Fibroblast of lung (primary cell): ENCODE measurements at regions not wholly inside any gene's neighbourhood (a gene's known extent, or its start where the extent isn't known, plus 50 kb on each side); places are given as distances from the start of the nearest gene placed in this dataset.
"Not testable (repeated sequence)": the region's sequence is repeated elsewhere in the genome, so short reads cannot be mapped to it uniquely, and the experiment has no call there.

Source experiments
- DNase-seq, 2 donors: peaks; one replicate each; pipeline versions ENCODE4 v3.0.0 to v3.0.0-alpha.2; 2010; ENCODE audit warnings: low read depth in 2 of 2
- H2AFZ ChIP-seq: 2 replicates; pipeline ENCODE4 v1.5.1; 2012; ENCODE audit warnings: low read length, control low read depth, inconsistent platforms
- H3K27ac ChIP-seq: 2 replicates; pipeline ENCODE4 v1.5.1; 2011; ENCODE audit warnings: low read length, control low read depth; ENCODE audit not compliant: insufficient read depth
- H3K27me3 ChIP-seq: 2 replicates; pipeline ENCODE4 v1.5.1; 2011; ENCODE audit warnings: mild to moderate bottlenecking, low read length; ENCODE audit not compliant: control insufficient read depth, insufficient read depth
- H3K36me3 ChIP-seq: 2 replicates; pipeline ENCODE4 v1.5.1; 2011; ENCODE audit warnings: low read length; ENCODE audit not compliant: control insufficient read depth, insufficient read depth
- H3K4me1 ChIP-seq: 2 replicates; pipeline ENCODE4 v1.5.1; 2011; ENCODE audit warnings: low read length; ENCODE audit not compliant: control insufficient read depth, insufficient read depth; ENCODE audit errors: extremely low read depth
- H3K4me2 ChIP-seq: 2 replicates; pipeline ENCODE4 v1.5.1; 2011; ENCODE audit warnings: low read length, control low read depth; ENCODE audit not compliant: insufficient read depth; ENCODE audit errors: extremely low read depth
- H3K4me3 ChIP-seq, 4 experiments: fragments of 200-600 bp in 1 of 4; sonication (generic) in 1 of 4; replicated peaks in 1 of 4; 2 replicates each; pipeline ENCODE4 v1.5.1; 2011 to 2016; ENCODE audit warnings: low read length in 4 of 4, low read depth in 3 of 4, mild to moderate bottlenecking in 3 of 4, control low read depth in 2 of 4, inconsistent platforms in 1 of 4, mixed read lengths in 1 of 4; ENCODE audit not compliant: insufficient read depth in 1 of 4; ENCODE audit errors: control extremely low read depth in 1 of 4
- H3K79me2 ChIP-seq: 2 replicates; pipeline ENCODE4 v1.5.1; 2012; ENCODE audit warnings: mild to moderate bottlenecking, low read length, inconsistent platforms; ENCODE audit not compliant: control insufficient read depth, insufficient read depth
- H3K9ac ChIP-seq: 2 replicates; pipeline ENCODE4 v1.5.1; 2011; ENCODE audit warnings: mild to moderate bottlenecking, low read length, control low read depth; ENCODE audit not compliant: insufficient read depth
- H3K9me3 ChIP-seq: 2 replicates; pipeline ENCODE4 v1.5.1; 2012; ENCODE audit warnings: low read depth, low read length; ENCODE audit not compliant: control insufficient read depth, insufficient read depth
- H4K20me1 ChIP-seq: 2 replicates; pipeline ENCODE4 v1.5.1; 2011; ENCODE audit warnings: low read length; ENCODE audit not compliant: control insufficient read depth, insufficient read depth; ENCODE audit errors: extremely low read depth
- EZH2 ChIP-seq: IDR thresholded peaks from 2 replicates; pipeline ENCODE4 v1.5.1; 2012; ENCODE audit warnings: low read length, control low read depth, mild to moderate bottlenecking; ENCODE audit errors: missing control alignments
- TF ChIP-seq, protein P1 (sequence below), 2 donors: IDR thresholded peaks in 1 of 2; conservative IDR thresholded peaks in 1 of 2; 1 replicate in 1 of 2; 2 replicates in 1 of 2; pipeline ENCODE4 v1.5.1; 2011 to 2012; ENCODE audit warnings: low read length in 2 of 2, control low read depth in 1 of 2, inconsistent platforms in 1 of 2, low read depth in 1 of 2, mild to moderate bottlenecking in 1 of 2

- H3K27ac ChIP-seq: no peak overlapping the region
- H3K4me1 ChIP-seq: no peaks in the 10 kb centered on the region
- DNase-seq: no peak
- H2AFZ ChIP-seq: no peak overlapping the region
- no peak overlapping the region for H3K4me3 ChIP-seq
- H4K20me1 ChIP-seq: no peaks in the 10 kb centered on the region
- TF ChIP-seq, protein P1, sequence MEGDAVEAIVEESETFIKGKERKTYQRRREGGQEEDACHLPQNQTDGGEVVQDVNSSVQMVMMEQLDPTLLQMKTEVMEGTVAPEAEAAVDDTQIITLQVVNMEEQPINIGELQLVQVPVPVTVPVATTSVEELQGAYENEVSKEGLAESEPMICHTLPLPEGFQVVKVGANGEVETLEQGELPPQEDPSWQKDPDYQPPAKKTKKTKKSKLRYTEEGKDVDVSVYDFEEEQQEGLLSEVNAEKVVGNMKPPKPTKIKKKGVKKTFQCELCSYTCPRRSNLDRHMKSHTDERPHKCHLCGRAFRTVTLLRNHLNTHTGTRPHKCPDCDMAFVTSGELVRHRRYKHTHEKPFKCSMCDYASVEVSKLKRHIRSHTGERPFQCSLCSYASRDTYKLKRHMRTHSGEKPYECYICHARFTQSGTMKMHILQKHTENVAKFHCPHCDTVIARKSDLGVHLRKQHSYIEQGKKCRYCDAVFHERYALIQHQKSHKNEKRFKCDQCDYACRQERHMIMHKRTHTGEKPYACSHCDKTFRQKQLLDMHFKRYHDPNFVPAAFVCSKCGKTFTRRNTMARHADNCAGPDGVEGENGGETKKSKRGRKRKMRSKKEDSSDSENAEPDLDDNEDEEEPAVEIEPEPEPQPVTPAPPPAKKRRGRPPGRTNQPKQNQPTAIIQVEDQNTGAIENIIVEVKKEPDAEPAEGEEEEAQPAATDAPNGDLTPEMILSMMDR (conservative IDR thresholded peaks at IDR 0.05 in 1 of 2, IDR thresholded peaks at IDR 0.05 in 1 of 2; ENCODE audit: low read depth in 1 of 2, low read length in 2 of 2): no peak
- no peak for TF ChIP-seq EZH2
- H3K36me3 ChIP-seq: no peaks in the 10 kb centered on the region
- H3K4me2 ChIP-seq: no peak overlapping the region
- peaks cover 5% of the 10 kb centered on the region for H3K27me3 ChIP-seq
- H3K9me3 ChIP-seq: no peaks in the 10 kb centered on the region
- H3K9ac ChIP-seq: no peak overlapping the region
- no peaks in the 10 kb centered on the region for H3K79me2 ChIP-seq
These were observed 263.9 kb downstream of the FAM43A start for GRCh38 chr3:194949592-194949991.

DNA sequence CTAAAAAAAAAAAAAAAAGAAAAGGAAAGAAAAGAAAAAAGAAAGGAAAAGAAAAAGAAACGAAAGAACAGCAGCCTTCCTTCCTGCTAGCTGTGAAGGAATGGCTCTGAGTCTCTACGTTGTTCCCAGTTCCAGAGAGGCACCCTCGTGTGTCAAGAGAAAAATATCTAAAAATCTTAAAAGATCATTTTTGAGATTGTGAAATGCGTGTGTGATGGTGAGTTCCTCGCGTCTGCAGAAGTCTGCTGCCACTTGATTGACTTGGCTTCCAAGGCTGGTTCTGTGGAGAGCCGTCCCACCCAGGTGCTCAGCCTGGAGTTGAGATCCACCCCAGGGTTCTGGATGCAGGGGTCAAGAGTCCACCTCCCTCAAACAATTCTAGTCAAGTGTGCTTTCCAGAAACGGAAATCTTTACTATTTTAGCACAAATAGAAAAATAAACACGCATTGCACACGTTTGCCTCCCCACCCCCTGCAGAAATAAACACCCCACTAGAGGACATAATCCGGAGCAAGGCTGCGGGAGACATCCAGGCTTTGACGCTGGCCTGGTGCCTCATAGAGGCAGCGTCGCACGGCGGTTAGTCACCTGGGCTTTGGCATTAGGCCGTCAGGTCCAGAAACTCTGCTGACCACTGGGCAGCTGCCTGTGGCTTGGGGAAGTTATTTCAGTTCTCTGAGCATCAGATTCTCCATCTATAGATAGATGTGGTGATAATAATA, 265.4 kb downstream of the FAM43A start:
- DNase-seq: no peak
- Histone ChIP-seq H3K27me3 (peaks cover 1% of the 10 kb centered on the region), H3K4me2 (no peak overlapping the region), H3K36me3 (no peaks in the 10 kb centered on the region), H3K9me3 (no peaks in the 10 kb centered on the region), H2AFZ (no peak overlapping the region), H3K27ac (no peak overlapping the region), H3K9ac (no peak overlapping the region), H4K20me1 (no peaks in the 10 kb centered on the region), H3K4me1 (no peaks in the 10 kb centered on the region), H3K4me3 (no peak overlapping the region), H3K79me2 (no peaks in the 10 kb centered on the region)
- TF ChIP-seq, protein P1 (conservative IDR thresholded peaks at IDR 0.05 in 1 of 2, IDR thresholded peaks at IDR 0.05 in 1 of 2; ENCODE audit: low read depth in 1 of 2, low read length in 2 of 2): no peak
- no peak for TF ChIP-seq EZH2

DNA sequence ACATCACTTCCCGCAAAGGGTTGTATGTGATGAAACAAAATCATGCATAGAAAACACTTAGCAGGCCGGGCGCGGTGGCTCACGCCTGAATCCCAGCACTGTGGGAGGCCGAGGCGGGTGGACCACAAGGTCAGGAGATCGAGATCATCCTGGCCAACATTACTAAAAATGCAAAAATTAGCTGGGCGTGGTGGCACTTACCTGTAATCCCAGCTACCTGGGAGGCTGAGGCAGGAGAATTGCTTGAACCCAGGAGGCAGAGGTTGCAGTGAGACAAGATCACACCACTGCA, 265.9 kb downstream of the FAM43A start:
- not testable (repeated sequence) for H2AFZ ChIP-seq

More for the DNA sequence above, 265.9 kb downstream of the FAM43A start:
- not testable (repeated sequence) for H3K27me3 ChIP-seq, H3K79me2 ChIP-seq, H3K27ac ChIP-seq, H3K4me2 ChIP-seq, H3K9ac ChIP-seq, H4K20me1 ChIP-seq, H3K4me3 ChIP-seq, DNase-seq, H3K9me3 ChIP-seq, H3K36me3 ChIP-seq, H3K4me1 ChIP-seq
